ENCODE measurements at regions not wholly inside any gene's neighbourhood (a gene's known extent, or its start where the extent isn't known, plus 50 kb on each side); places are given as distances from the start of the nearest gene placed in this dataset.
A peak's percentile ranks its signal among the peaks of the same experiment; 100 is the strongest.

DNA sequence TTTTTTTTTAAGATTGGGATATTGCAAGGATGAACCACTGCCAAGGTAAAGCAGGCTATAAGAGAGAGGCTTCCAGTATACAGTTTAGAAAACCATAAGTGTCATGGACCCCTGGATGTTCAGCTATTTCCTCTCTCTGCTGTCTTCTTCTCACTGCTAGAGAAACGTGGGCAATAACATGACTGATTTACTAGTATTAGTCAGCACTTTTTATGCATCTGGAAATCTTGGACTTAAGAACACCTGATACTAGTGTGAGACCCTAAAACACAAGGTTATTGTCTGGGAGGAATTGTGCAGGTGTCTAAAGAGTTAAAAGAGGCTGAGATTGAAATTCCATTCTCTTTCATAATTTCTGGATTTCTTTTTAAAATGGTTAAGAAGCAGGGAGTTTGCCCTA, 460.6 kb upstream of the MCTP2 start:
- no peak overlapping the region for H3K9ac ChIP-seq (ENCODE audit: low read length in 3 of 3)
- no peaks in the 10 kb centered on the region for H3K36me3 ChIP-seq (ENCODE audit: control insufficient read depth in 2 of 3, insufficient read depth in 3 of 3, low read length in 3 of 3)
- H3K27me3 ChIP-seq (ENCODE audit: control insufficient read depth, insufficient read depth, low read length): no peaks in the 10 kb centered on the region
- H3K4me1 ChIP-seq (ENCODE audit: control insufficient read depth in 2 of 3, insufficient read depth in 2 of 3, low read depth in 1 of 3, low read length in 3 of 3): no peaks in the 10 kb centered on the region
- DNase-seq (no peak), FAIRE-seq (no peak)
- no peak overlapping the region for H3K4me3 ChIP-seq (ENCODE audit: low read length in 3 of 3)
- H3K9me3 ChIP-seq (ENCODE audit: control insufficient read depth in 2 of 3, insufficient read depth in 1 of 3, low read length in 3 of 3): no peaks in the 10 kb centered on the region
- H3K27ac ChIP-seq (ENCODE audit: low read depth in 2 of 2, low read length in 2 of 2): no peak overlapping the region
- no peak for TF ChIP-seq CTCF (IDR thresholded peaks at IDR 0.05; ENCODE audit: borderline replicate concordance, extremely low read depth, insufficient read depth)
- intact Hi-C loops (cut with DNase I): no loop called here

GRCh38 chr15:93762036-93762435, 469.3 kb upstream of the MCTP2 start:
- DNase-seq (no peak), FAIRE-seq (no peak)
- peaks cover 0 to under 1% (median 0%) of the 10 kb centered on the region in 3 donors for H3K9me3 ChIP-seq (ENCODE audit: control insufficient read depth in 2 of 3, insufficient read depth in 1 of 3, low read length in 3 of 3)
- no peaks in the 10 kb centered on the region for H3K27me3 ChIP-seq (ENCODE audit: control insufficient read depth, insufficient read depth, low read length)
- TF ChIP-seq CTCF (IDR thresholded peaks at IDR 0.05; ENCODE audit: borderline replicate concordance, extremely low read depth, insufficient read depth): no peak
- H3K27ac ChIP-seq (ENCODE audit: low read depth in 2 of 2, low read length in 2 of 2): no peak overlapping the region
- no peak overlapping the region for H3K4me3 ChIP-seq (ENCODE audit: low read length in 3 of 3)
- H3K4me1 ChIP-seq (ENCODE audit: control insufficient read depth in 2 of 3, insufficient read depth in 2 of 3, low read depth in 1 of 3, low read length in 3 of 3): no peaks in the 10 kb centered on the region
- no peaks in the 10 kb centered on the region for H3K36me3 ChIP-seq (ENCODE audit: control insufficient read depth in 2 of 3, insufficient read depth in 3 of 3, low read length in 3 of 3)
- intact Hi-C loops (cut with DNase I): no loop called here
- H3K9ac ChIP-seq (ENCODE audit: low read length in 3 of 3): no peak overlapping the region

DNA sequence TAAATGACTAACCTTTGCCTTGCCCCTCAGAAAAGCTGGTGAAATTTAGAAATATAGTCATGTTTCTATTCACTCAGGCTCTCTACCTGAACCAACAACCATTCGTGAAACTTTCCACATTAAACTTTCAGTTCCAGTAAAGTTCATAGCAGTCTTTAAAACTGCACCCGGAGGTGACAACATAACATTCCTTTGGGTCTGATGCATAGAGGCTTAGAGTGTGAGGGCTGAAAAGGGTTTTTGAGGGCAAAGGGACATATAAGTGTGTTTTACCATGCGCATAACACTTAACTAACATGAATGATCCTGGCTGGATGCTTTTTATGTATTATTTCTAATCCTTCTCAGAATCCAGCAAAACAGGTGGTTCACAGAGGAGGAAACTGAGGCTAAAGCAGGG, 471.7 kb upstream of the MCTP2 start:
- peaks cover 0 to 2% (median 0%) of the 10 kb centered on the region in 3 donors for H3K9me3 ChIP-seq (ENCODE audit: control insufficient read depth in 2 of 3, insufficient read depth in 1 of 3, low read length in 3 of 3)
- H3K36me3 ChIP-seq (ENCODE audit: control insufficient read depth in 2 of 3, insufficient read depth in 3 of 3, low read length in 3 of 3): no peaks in the 10 kb centered on the region
- no peaks in the 10 kb centered on the region for H3K4me1 ChIP-seq (ENCODE audit: control insufficient read depth in 2 of 3, insufficient read depth in 2 of 3, low read depth in 1 of 3, low read length in 3 of 3)
- intact Hi-C loops (cut with DNase I): no loop called here
- peak in 1 of 5 donors; percentile 17 for DNase-seq
- TF ChIP-seq CTCF (IDR thresholded peaks at IDR 0.05; ENCODE audit: borderline replicate concordance, extremely low read depth, insufficient read depth): no peak
- FAIRE-seq: no peak
- no peaks in the 10 kb centered on the region for H3K27me3 ChIP-seq (ENCODE audit: control insufficient read depth, insufficient read depth, low read length)
- H3K9ac ChIP-seq (ENCODE audit: low read length in 3 of 3): no peak overlapping the region
- H3K27ac ChIP-seq (ENCODE audit: low read depth in 2 of 2, low read length in 2 of 2): no peak overlapping the region
- H3K4me3 ChIP-seq (ENCODE audit: low read length in 3 of 3): no peak overlapping the region

DNA sequence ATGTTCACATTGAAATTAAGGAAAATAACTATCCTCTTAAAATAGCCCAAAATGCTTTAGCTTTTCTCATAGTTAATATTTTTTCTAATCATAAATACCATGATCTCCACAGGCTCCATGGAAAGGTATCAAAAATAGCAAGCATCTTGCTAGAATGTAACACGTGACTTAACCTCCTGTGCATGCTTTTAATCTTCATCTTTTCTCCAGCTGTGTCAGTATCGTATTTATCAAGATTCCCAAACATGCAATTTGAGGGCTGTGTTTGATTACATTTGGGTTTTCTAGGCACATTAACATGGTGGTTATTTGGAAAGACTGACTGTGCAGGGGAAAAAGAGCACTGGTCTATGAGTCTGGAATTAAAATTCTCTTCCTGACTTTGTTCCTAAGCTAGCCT, 472.5 kb upstream of the MCTP2 start:
- Histone ChIP-seq H3K4me1 (ENCODE audit: control insufficient read depth in 2 of 3, insufficient read depth in 2 of 3, low read depth in 1 of 3, low read length in 3 of 3) (no peaks in the 10 kb centered on the region), H3K36me3 (ENCODE audit: control insufficient read depth in 2 of 3, insufficient read depth in 3 of 3, low read length in 3 of 3) (no peaks in the 10 kb centered on the region), H3K4me3 (ENCODE audit: low read length in 3 of 3) (no peak overlapping the region), H3K9me3 (ENCODE audit: control insufficient read depth in 2 of 3, insufficient read depth in 1 of 3, low read length in 3 of 3) (peaks cover 0 to 2% (median 0%) of the 10 kb centered on the region in 3 donors), H3K27ac (ENCODE audit: low read depth in 2 of 2, low read length in 2 of 2) (no peak overlapping the region), H3K27me3 (ENCODE audit: control insufficient read depth, insufficient read depth, low read length) (no peaks in the 10 kb centered on the region), H3K9ac (ENCODE audit: low read length in 3 of 3) (no peak overlapping the region)
- DNase-seq (no peak), FAIRE-seq (no peak)
- intact Hi-C loops (cut with DNase I): no loop called here
- TF ChIP-seq CTCF (IDR thresholded peaks at IDR 0.05; ENCODE audit: borderline replicate concordance, extremely low read depth, insufficient read depth): no peak

All from kidney (tissue), 13 donors.